G401.6 (cell line): ENCODE measurements at regions not wholly inside any gene's neighbourhood (a gene's known extent, or its start where the extent isn't known, plus 50 kb on each side); places are given as distances from the start of the nearest gene placed in this dataset.

Experiments used
- FAIRE-seq: peaks from 2 replicates; lab custom pipeline; 2012; peaks lifted over from hg19 to GRCh38; lab: Jason Lieb, UNC

DNA sequence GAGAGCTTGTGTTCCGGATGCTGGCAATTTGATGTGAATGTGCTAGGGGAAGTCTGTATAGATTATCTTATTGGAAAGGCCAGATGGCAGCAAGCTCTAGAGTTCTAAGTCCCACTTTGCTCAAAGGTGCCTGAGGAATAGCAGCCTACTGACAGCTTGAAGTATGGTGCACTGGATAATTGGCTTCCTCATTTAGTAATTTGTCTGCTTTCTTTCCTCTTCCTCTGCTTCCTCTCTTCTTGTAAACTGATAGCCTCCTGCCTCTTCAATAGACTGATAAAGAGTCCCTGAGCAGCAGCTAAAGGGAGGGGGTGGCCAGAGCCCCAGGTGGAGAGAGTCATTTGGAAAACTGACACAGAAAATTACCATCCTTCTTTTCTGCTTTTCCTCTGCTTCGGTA is 177.3 kb downstream of the FGF1 start:
- FAIRE-seq: no peak

DNA sequence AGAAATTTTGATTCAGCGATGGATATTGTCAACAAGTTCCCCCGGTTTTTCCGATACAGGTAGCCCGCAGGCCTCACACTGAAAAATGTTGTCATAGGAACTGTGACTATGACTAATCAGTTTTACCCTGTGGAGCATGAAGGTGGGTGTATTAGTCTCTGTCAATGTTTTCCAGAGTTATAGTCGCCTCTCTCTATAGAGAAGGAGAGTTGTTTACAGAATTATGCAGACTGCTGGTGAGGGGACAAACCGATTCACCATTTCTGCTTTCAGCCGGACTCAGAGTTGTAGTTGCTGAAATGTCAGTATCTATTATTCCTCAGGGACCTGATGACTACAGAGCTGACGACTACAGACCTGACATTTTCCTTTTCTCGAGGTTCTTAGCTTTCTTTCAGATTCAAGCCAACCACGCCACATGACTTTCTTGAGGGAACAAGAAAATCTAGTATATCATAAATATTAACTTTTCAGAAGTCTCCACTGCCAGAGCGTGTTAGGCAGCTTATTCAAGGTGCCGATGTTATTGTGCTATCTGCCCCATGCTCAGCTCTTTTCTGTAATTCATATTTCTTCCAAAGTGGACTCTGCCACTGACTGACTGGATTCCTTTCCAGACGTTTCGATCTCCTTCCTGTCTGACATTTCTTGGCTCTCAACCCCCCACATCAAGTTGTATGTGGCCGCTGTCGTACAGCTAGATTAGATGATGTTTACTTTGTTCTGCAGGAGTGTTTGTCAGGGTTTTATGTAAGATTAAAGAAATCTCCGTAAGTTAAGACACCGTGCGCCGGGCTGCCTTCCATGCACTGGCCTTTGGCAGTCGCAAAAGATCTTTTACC is 178.1 kb downstream of the FGF1 start:
- FAIRE-seq: no peak

DNA sequence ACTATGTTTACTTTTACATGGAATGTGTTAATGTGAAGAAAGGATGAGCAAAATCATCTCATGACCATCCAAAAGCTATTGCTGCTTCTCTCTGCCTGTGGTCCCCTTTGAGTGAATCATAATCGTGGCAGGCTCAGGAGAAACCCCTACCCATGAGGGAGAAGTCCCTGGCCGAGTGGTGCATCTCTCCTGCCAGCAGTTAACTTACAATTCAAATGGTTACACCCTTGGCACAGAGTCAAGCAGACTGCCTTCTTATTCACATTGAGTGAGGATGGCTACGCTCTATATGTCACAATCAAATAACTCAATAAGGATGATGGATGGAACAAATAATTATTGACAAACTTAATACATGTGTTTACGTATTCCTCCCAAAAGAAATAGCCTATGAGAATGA is 179.1 kb downstream of the FGF1 start:
- no peak for FAIRE-seq

DNA sequence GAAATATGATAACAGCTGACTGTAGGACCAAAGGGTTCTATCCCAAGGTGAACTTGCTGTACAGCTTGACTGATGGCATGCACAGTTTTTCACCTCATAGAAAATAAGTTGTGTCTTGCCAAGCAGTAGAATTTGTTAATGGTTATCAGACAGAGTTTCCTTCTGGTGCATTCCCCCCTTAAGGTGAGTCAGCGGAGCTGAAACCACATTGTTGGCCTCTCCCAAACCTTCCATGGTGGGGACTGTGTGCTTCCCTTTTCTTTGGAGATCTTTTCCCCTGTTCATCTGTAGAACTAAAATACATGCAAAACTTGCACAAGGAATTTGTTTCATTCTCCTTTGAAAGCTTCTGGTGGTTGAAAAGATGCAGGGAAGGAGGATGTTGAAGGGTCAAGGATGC is 179.8 kb downstream of the FGF1 start:
- FAIRE-seq: no peak

DNA sequence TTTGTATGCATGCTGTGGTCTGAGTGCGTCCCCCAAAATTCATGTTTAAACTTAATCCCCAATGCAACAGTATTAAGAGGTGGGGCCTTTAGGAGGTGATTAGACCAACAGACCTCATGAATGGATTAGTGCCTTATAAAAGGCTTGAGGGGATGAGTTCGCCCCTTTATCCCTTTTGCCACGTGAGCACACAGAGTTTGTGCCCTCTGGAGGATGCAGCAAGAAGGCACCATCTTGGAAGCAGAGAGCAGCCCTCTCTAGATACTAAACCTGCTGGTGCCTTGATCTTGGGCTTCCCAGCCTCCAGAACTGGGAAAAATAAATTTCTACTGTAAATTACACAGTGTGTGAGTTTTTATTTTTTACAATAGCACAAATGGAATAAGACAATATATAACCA is 177.1 kb upstream of the SPRY4 start:
- FAIRE-seq: no peak

DNA sequence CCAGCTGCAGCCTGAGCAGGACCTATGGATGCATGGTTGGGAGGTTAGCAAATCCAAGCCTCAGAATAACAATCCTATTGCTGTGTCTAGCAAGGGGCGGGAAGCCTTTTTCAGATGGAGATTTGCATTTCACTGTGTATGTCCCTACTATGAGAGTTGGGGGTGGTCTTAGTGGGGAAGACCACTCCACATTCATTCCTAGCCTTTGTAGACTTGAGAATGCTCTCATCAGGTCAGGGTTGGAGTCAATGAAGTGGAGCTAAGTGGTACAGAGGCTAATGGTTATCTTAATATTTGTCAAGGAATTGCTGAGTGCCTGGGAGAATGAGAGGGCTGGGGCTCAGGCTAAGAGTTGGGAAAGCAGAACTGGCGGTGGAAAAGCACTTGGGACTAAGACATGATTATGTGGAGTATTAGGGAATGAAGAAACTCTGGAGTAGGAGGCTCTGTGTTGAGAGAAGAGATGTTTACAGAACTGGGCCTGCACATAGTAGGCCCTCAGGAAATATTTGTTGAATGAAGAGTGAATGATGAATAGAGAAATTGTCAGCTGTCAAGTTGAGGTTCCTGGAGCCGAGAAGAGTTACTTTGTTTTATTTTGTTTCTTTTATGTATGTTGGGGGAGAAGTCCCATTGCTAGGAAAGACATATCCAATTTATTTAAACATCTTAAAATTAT is 175.5 kb upstream of the SPRY4 start:
- no peak for FAIRE-seq

DNA sequence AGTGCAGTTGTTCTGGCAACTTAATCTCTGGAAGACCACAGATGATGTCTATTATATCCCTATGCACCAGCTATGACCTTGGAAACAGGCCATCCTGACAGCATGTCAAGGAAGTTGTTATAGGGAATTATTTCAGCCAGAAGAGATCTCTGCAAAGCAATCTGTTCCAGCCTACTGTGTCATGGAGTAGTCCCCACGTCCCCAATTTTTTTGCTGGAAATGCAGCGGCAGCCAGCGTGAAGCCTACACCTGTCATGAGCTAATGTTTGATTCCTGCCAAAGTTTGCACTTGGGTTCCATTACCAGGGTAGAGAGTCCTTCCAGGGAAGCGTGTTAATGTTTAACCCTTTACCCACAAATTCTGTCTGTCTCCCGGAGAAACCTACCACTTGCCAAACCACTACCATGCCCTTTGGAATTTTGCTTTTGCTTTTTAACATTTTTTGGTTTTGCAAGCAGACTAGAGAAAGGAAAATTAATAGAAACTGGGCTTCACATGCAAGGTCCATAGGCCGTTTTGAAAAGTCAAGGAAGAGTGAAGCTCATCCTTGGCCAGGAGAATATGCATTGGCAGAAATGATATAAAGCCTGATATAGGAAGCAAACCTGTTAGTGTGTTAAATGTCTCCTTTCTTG is 174.9 kb upstream of the SPRY4 start:
- no peak for FAIRE-seq

DNA sequence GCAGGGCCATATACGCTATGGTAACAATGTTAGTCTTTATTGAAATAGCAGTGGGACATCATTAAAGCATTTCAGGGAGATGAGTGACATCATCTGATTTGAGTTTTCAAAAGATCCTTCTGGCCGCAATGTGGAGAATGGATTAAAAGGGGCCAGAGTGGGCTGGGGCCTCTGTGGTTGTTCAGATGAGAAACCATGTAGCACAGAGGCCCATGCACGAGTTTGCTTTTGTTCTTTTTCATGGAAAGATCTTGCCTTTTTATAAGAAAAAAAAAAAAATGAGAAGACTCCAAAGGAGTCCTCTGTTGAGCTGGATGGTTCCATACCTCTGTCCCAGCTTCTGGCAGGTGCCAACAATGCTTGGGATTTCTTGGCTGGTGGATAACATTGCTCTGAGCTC is 173.5 kb upstream of the SPRY4 start:
- no peak for FAIRE-seq

DNA sequence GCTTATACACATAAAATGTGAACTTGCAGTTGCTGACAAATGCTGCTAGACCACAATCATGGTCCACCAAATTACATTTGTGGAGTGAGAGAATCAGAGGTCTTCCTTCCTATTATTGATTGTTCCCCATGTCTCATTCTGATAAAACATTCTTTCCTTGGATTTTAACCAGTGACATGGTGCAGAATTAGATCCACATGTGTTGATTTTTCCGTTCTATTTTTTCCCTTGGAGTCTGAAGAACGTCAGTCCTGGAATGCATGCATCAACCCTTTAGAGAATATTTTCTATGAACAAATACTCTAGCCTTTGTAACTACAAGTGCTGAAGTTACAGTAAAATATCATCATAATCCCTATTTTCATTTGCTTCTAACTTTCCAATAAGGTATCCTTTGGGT is 170.7 kb upstream of the SPRY4 start:
- FAIRE-seq: no peak

DNA sequence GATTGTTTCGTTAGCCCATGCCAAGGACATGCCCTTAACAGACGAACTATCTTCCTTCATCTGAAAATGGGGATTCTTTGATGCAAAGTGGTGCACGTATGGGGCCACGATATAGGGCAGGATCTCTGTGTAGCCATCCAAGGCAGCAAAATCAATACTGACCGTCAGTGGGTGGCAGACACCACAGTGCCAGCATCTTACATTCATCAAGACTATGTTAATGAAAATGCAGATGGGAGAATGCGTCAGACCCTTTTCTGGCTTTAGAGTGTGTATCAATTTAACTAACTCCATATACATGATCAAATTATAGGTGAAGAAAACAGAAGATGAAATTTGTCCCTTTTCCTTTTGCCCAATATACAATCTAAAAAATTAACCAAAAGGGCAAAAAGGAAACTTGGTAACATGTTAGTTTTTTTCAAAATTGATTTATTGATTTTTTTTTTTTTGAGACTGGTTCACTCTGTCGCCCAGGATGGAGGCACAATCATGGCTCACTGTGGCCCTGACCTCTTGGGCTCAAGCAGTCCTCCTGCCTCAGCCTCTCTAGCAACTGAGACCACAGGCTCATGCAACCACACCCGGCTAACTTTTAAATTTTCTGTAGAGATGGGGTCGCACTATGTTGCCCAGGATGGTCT is 169.2 kb upstream of the SPRY4 start:
- no peak for FAIRE-seq

DNA sequence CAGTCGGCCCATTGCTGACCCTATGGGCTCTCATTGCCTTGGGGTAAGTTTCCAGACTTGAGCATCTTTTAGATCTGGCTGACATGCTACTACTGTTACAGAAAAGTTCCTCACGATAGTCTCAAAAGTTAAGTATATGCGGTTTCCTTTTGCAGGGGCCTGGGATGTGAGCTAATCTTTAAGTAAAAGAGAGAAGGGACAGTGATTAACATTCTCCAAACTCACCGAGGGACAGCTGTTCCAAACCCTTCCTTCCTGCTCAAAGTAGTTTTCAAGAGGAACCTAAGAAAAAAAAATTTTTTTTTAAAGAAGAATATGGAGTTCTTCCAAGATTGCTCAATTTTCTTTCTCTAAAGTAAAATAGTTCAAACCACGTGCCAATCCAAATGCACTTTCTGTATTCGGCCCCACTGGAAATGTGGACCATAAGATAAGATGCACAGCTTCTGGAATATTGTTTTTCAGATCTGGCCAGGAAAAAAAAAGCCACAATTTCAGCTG is 168.0 kb upstream of the SPRY4 start:
- FAIRE-seq: no peak

DNA sequence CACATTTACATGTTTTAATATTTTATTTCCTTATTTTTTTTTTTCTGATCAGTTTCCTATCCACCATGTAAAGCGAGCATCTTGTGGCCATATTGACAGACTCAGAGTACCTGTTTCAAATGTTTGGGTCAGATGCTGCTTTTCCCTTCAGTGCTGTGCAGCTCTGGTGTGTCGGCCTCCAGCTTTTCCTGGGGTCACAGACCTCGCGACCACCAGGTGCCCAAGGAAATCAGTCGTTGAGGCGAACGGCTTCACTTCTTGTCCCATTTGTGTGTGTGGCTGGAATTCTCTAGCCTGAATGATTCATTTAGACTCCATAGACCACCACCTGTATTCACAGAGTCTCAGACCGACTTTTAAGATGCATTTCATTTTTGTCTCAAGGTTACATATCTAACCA is 166.9 kb upstream of the SPRY4 start:
- no peak for FAIRE-seq

DNA sequence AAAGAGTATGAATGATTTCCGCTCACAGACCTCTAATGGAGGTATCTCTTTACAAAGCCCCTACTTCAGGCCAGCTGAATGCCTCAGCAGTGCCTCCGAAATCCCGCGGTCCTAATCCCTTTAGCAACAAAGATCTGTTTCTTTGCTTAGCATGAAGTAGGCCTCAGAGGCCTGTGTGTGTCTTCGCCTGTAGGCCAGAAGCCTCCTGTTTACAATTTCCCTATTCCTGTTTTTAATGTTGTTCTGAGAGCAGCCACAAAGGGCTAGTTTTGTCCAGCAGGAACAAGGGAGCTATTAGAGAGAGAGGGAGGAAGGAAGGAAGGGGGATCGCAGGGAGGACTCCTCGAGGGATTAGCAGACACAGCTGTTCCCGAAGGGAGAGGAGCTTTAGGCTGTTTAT is 166.4 kb upstream of the SPRY4 start:
- FAIRE-seq: no peak

DNA sequence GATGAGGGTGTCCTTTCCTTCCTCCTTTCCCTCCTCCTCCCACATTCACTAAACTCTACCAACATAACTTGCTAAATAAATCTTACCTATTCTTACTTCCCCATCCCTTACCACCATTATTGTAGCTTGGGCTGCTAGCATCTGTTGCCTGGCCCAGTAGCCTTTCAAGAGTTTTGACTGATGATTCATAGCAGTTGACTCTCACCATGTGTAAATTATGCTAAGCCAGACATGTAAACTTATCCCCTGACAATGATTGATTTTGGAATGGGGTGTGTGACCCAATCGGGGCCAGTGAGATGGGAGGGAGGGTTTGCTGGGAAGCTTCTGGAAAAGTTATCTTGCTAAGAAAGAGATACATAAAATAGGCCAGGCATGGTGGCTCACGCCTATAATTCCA is 161.8 kb upstream of the SPRY4 start:
- no peak for FAIRE-seq

DNA sequence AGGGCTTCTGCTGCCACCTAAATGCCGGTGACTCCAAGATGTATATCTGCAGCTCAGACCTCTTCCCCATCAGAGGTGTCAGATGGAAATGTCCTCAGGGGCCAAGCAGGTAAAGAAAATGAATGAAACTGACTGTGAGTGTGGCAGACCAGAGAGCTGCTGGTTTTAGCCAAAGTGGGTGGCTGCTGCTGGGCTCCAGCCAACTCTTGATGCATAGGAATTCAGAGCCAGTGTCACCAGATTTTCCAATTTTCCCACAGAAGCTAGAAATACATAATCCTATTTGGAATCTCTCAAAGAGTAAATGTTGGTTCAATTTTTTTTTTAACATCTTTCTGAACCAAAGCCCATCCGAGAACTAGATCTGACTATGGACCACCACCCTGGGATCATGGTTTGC is 161.2 kb upstream of the SPRY4 start:
- FAIRE-seq: no peak

DNA sequence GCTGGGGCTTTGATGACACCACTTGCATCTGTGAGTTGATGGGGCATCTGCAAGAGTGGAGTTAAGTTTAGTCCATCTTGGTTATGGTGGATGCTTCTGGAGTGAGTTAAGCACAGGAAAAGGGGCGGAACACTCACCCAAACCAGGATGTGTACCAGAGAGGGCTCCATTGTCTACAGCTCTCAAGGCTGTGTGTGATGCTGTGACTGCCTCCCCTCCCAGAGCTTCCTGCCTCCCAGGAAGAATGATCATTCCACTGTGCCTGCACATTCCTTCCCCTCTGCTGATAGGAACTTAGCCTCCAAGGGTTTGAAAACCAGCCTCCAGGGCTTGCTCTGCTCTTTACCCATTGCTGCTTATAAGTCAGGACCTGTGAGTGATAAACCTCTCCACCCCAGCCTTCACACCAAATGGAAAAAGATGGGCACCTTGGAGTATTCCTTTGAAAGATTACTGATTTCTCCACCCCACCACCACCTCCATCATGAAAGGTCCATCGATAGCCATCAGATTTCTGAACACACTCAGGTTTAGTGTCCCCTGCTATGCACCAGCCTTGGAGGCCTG is 160.1 kb upstream of the SPRY4 start:
- no peak for FAIRE-seq

DNA sequence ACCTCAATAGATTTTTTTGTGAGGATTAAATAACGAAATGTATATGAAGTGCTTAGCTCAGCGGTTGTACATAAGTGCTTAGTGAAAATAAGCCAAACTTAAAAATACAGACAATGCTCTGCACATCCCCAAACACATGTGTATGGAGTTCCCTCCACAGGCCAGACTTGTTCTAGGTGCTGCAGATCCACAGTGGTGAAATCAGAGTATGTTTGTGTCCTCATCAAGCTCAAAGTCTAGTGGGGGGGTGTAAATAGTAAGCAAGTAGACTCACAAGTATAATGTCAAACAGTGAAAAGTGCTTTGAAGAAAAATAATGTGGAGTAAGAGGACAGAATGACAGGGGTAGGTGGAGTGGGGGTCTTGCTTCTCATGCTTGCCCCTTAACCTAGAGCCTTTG is 157.4 kb upstream of the SPRY4 start:
- FAIRE-seq: no peak

DNA sequence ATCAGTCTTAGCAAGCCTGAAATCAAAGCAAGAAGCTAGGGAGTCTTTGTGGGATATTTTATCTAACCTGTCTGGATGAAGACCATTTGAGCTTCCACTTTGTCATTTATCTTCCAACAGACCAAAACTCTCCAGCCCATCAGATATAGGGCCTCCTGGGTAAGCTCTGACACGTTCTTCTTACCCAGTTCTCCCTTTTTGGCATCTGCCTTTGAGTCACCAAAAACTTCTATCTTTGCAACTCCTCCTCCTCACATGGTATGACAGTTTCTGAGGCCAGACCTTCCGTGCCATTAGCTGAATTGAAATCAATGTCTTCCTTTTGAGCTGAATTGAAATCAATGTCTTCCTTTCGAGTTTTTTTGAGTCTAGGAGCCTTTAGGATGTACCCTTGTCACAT is 156.6 kb upstream of the SPRY4 start:
- no peak for FAIRE-seq

DNA sequence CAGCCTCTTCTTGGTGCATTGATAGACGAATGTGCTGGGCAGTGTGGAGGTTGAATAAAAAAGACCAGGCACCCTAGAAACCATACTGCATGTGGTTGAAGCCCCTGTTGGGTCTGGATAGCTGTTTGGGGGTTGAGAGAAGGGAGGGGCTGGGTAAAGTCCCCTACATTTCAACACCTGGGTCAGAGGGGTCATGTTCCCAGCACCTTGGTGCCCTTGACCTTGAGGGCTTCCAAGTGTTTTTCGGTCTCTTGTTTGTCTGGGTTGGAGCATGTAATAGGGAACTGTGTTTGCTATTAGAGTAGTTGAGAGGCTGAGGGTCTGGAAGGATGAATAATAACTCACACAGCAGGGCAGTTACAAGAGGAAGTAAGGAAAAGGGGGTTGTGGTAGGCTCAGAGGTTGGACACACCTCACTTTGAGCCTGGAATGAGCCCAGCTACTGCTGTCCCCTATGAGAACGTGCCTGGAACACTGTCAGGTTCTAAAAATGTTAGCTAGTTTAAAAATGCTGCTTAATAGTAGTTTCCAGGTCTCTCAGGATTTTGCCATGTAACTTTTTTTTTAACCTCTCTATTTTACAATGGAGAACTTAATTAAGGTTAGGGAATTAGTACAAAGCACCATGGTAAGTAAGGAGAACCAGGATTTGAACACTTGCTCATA is 155.2 kb upstream of the SPRY4 start:
- no peak for FAIRE-seq

DNA sequence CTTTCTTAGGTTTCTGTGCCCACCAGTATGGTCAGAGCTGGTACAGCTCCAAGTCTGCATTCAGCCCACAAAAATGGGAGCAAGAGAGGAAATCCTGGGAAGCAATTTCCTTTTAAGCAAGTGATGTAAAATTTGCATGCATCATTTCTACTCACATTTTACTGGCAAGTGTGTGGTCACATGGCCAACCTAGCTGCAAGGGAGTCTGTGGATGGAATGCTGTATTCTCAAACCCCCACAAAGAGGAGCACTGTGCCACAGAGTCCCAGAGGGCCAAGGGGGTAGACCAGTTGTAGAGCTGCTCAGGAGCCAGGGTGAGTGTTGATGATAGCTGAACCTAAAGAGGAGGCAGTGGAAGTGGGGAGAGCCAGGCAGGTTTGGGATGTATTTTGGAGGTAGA is 154.3 kb upstream of the SPRY4 start:
- FAIRE-seq: no peak

DNA sequence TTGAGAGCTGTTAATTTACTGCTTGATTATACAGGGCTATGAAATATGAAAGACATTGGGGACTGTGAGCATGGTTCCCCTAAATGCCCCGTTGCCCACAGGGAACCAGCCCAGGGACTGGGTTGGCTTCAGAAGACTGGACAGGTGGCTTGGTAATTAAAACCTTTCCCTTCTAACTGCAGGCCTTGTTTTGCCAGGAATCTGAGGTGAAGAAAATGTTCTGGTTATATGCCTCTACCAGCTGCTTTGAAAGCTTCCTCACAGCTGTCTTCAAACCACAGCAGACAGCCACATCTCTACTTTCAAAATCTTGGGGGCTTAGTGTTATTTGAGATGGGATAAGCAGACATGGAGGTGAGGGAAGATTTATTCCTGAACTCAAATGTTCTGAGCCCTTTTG is 153.3 kb upstream of the SPRY4 start:
- FAIRE-seq: no peak

DNA sequence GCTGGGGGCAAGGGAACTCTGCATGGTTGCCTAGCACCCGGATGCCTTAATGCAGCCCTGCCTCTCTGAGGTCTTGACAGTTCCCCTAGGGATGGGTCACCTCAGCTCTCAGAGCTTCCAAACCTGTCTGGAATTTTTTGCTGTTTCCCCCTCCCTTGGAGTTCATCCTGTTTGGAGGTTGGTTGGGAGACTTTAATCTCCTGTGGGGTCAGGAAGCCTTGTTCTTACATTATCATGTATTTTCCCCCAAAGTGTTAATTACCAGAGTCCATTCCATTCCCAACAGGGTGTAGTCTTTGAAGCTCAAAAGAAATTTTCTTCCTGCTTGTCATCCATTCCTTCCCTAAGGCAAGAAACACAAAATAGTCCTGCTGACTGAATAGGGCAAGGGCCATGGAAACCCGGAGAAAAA is 150.3 kb upstream of the SPRY4 start:
- FAIRE-seq: no peak
